A549 (cell line): ENCODE measurements at regions not wholly inside any gene's neighbourhood (a gene's known extent, or its start where the extent isn't known, plus 50 kb on each side); places are given as distances from the start of the nearest gene placed in this dataset.

Experiments used
- CBX2 ChIP-seq: fragments of 200-600 bp; sonication (generic); IDR thresholded peaks from 2 replicates; pipeline ENCODE4 v1.6.1; 2016; ENCODE audit warnings: low read depth, mild to moderate bottlenecking, borderline replicate concordance
- CBX8 ChIP-seq: fragments of 200-600 bp; sonication (generic); IDR thresholded peaks from 2 replicates; pipeline ENCODE4 v1.6.1; 2016
- CTCF ChIP-seq: fragments of >200 bp; sonication (Bioruptor Twin); formaldehyde crosslinking; IDR thresholded peaks from 3 replicates; pipeline ENCODE4 v1.5.1; 2016
- EP300 ChIP-seq, 2 experiments: fragments of >200 bp; sonication (Bioruptor Twin); formaldehyde crosslinking; IDR thresholded peaks; 2 replicates in 1 of 2; 3 replicates in 1 of 2; pipeline ENCODE4 v1.6.1; 2016 to 2017
- MYC ChIP-seq: IDR thresholded peaks from 2 replicates; pipeline ENCODE4 v1.6.1; 2012; ENCODE audit warnings: mild to moderate bottlenecking, inconsistent platforms, low read length, improper control_type of control experiment, borderline replicate concordance
- POLR2A ChIP-seq: IDR thresholded peaks from 2 replicates; pipeline ENCODE4 v1.6.1; 2012; ENCODE audit warnings: mild to moderate bottlenecking, low read length
- RFX5 ChIP-seq: fragments of 450-650 bp; IDR thresholded peaks from 2 replicates; pipeline ENCODE4 v1.7.1; 2014; ENCODE audit warnings: antibody characterized with exemption, mild to moderate bottlenecking, moderate library complexity
- SMC3 ChIP-seq: fragments of >200 bp; sonication (Bioruptor Twin); formaldehyde crosslinking; IDR thresholded peaks from 3 replicates; pipeline ENCODE4 v1.6.1; 2018; ENCODE audit warnings: inconsistent platforms

- TF ChIP-seq CBX2 (no peak), CTCF (no peak), POLR2A (no peak), EP300 (IDR thresholded peaks at IDR 0.05) (no peak), CBX8 (no peak), SMC3 (no peak), MYC (no peak), RFX5 (no peak)
Observed at GRCh38 chr4:15270201-15270600, 157.6 kb upstream of the C1QTNF7 start.
